GM23248 (cell line): ENCODE measurements at regions not wholly inside any gene's neighbourhood (a gene's known extent, or its start where the extent isn't known, plus 50 kb on each side); places are given as distances from the start of the nearest gene placed in this dataset.

Source experiments
- EZH2 ChIP-seq: fragments of 200-600 bp; sonication (generic); IDR thresholded peaks from 2 replicates; pipeline ENCODE4 v1.6.1; 2018; ENCODE audit warnings: antibody characterized with exemption, mild to moderate bottlenecking; ENCODE audit not compliant: insufficient read depth, poor library complexity, severe bottlenecking
- EZH2phosphoT487 ChIP-seq: fragments of 200-600 bp; sonication (generic); IDR thresholded peaks from 2 replicates; pipeline ENCODE4 v1.6.1; 2018; ENCODE audit warnings: antibody characterized with exemption, moderate library complexity, mild to moderate bottlenecking, low read depth; ENCODE audit not compliant: insufficient read depth

DNA sequence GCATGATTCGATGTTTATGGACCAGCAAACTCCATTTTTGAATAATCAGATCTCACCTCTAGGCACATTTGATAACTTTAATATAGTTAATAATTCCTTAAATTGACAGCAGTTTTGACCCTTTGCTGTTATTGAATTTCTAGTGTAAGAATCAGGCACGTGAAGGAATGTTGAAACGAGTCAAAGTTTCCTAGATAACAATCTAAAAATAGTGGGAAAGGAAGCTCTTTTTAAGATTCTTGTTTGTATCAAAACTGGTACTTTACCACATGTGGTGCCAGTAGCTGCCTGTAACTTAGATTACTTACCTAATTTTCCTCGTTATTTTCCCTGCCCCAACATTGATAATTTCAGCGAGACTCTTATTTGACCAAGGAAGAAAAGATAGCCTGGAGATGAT is 757.8 kb upstream of the KCND2 start:
- TF ChIP-seq EZH2 = no peak
- no peak for TF ChIP-seq EZH2phosphoT487
